Muscle of back (tissue), 3 donors: ENCODE measurements at regions not wholly inside any gene's neighbourhood (a gene's known extent, or its start where the extent isn't known, plus 50 kb on each side); places are given as distances from the start of the nearest gene placed in this dataset.
A peak's percentile ranks its signal among the peaks of the same experiment; 100 is the strongest.
"Not testable (repeated sequence)": the region's sequence is repeated elsewhere in the genome, so short reads cannot be mapped to it uniquely, and the experiment has no call there.

Experiments
- DNase-seq, 3 donors: peaks; one replicate each; pipeline versions ENCODE4 v3.0.0 to v3.0.0-alpha.2; 2013

GRCh38 chr2:52698408-52698807, 1069.2 kb upstream of the CHAC2 start:
- DNase-seq = peak in 2 of 3 donors; percentile 1 to 21

- DNase-seq = no peak
Measured at GRCh38 chr2:52697690-52698089, 1069.9 kb upstream of the CHAC2 start.

GRCh38 chr2:52695731-52696130, 1071.9 kb upstream of the CHAC2 start:
- no peak for DNase-seq

GRCh38 chr2:52686935-52687334, 1080.7 kb upstream of the CHAC2 start:
- no peak for DNase-seq

GRCh38 chr2:52676056-52676455, 1091.5 kb upstream of the CHAC2 start:
- no peak for DNase-seq

GRCh38 chr2:52668724-52669123, 1098.9 kb upstream of the CHAC2 start:
- peak in 2 of 3 donors; percentile 2 to 47 for DNase-seq

GRCh38 chr2:52659546-52659945, 1108.1 kb upstream of the CHAC2 start:
- DNase-seq = peak in 1 of 3 donors; percentile 12

- DNase-seq = peak in 1 of 3 donors; percentile 84
Measured at GRCh38 chr2:52658598-52658997, 1109.0 kb upstream of the CHAC2 start.

GRCh38 chr2:52639692-52640091, 1127.9 kb upstream of the CHAC2 start:
- no peak for DNase-seq

GRCh38 chr2:52632543-52632942, 1135.1 kb upstream of the CHAC2 start:
- DNase-seq = no peak

GRCh38 chr2:52629944-52630343, 1137.7 kb upstream of the CHAC2 start:
- DNase-seq = no peak

GRCh38 chr2:52629531-52629930, 1138.1 kb upstream of the CHAC2 start:
- no peak for DNase-seq

- peak in 1 of 3 donors; percentile 12 for DNase-seq
Measured at GRCh38 chr2:52622266-52622665, 1145.3 kb upstream of the CHAC2 start.

- DNase-seq = no peak
Measured at GRCh38 chr2:52613064-52613463, 1154.5 kb upstream of the CHAC2 start.

- no peak for DNase-seq
Measured at GRCh38 chr2:52611759-52612158, 1155.8 kb upstream of the CHAC2 start.

GRCh38 chr2:52608030-52608429, 1159.6 kb upstream of the CHAC2 start:
- no peak for DNase-seq

GRCh38 chr2:52597346-52597745, 1170.3 kb upstream of the CHAC2 start:
- DNase-seq = peak in 1 of 3 donors; percentile 11

GRCh38 chr2:52594026-52594425, 1173.6 kb upstream of the CHAC2 start:
- DNase-seq = peak in 1 of 3 donors; percentile 6

- not testable (repeated sequence) for DNase-seq
Measured at GRCh38 chr2:52584071-52584470, 1183.5 kb upstream of the CHAC2 start.

GRCh38 chr2:52572469-52572894, 1195.1 kb upstream of the CHAC2 start:
- DNase-seq = no peak

GRCh38 chr2:52571380-52572347, 1195.9 kb upstream of the CHAC2 start:
- DNase-seq = no peak

- no peak for DNase-seq
Measured at GRCh38 chr2:52570716-52571115, 1196.9 kb upstream of the CHAC2 start.

GRCh38 chr2:52563151-52563550, 1204.5 kb upstream of the CHAC2 start:
- DNase-seq = no peak

- no peak for DNase-seq
Measured at GRCh38 chr2:52558265-52558664, 1209.3 kb upstream of the CHAC2 start.
